HG03575 (cell line): ENCODE measurements at regions not wholly inside any gene's neighbourhood (a gene's known extent, or its start where the extent isn't known, plus 50 kb on each side); places are given as distances from the start of the nearest gene placed in this dataset.
"Not testable (repeated sequence)": the region's sequence is repeated elsewhere in the genome, so short reads cannot be mapped to it uniquely, and the experiment has no call there.

Experiments
- ATAC-seq: cut with Tn5 transposase; IDR thresholded peaks from one replicate; pipeline ENCODE4 v1.9.1; 2021; ENCODE audit not compliant: unreplicated experiment, insufficient number of reproducible peaks, low FRiP score; ENCODE audit errors: extremely low read depth

DNA sequence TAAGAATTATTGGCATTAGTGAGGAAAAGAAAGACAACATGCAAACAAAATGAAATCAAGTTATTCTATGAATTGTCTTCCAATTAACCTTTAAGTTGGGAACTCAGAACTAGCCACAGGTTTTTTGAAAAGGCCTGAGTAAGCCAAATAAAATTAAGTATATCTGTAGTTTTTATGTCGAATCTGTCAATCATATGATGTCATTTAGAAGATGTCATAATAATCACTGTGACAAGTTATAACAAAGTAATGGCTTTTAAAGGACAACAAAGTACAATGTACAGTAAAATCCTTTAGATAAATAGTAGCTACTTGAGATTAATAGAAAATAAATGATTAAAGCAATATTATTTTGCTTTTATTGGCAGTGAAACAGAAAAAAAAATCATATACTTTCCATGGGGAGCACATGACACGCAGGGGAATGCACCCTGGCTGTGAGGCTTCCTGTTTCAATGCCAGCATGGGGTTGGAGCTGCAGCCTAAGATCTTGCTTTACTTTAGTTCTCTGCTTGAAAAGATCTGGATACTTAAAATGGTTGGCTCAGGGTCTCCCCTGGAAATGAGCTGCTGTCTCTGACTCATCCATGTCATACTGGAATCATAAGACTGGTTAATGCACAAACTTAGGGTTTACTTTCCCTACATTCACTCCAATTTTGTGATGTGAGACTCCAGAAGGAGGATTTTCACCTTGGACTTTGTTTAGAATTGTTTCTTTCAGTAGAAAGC, 284.3 kb downstream of the TAF11L14 start:
- no peak for ATAC-seq

DNA sequence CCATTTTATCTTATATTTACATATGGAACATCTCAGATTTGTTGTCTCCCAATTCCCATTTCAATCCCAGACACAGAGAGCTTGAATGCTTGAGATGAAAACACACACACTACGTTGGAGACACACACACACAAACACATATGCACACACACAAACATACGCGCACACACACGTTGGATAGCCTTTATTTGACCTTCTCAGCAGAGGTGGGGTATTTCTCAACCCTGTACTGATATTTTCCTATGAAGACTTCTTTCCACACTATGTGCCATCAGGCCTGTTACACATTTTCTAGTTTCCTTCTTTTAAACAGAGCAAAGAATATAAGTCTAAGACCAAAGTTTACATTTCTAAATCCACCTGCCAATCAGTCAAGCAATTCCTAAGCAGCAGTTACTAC, 291.0 kb downstream of the TAF11L14 start:
- ATAC-seq: no peak

- ATAC-seq: no peak
These were observed 294.3 kb downstream of the TAF11L14 start for GRCh38 chr5:17928581-17928981.

DNA sequence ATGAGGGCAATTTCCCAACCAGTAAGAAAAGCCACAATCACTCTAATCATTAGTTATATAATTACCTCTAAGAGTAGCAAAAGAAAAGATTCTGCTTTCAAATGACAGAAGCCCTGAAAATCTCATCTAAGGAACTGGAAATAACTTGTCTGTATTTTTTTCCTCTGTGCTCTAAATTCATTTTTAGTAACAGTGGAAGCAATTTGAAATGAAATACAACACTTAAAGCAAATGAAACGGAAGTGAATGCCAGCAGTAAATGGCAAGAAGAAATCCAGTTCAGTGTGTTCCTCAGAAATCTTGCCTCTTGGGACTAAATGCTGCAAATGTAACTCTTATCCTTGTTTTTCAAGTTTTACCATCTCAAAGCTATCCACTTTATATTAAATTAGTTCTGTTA, 294.9 kb downstream of the TAF11L14 start:
- no peak for ATAC-seq

GRCh38 chr5:17930346-17930745, 296.1 kb downstream of the TAF11L14 start:
- ATAC-seq: no peak

DNA sequence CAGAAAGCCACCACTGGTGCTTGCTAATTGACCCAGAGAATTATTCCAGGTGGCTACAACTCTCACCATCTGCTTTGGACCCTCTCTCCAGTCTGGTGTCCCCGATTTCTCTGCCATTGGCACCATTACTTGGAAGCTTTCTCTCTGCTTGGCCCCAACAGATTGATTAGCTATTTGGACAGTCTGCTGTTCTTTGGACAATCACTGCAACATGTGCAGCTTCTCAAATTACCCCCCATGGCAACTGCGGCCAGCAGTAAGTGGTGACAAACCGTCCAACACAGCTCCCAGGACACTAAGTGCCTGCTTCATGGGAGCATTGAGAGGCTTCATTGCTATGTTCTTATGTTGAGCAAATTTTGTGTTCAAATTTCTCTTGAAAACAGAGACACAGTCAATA, 309.8 kb downstream of the TAF11L14 start:
- ATAC-seq: no peak

GRCh38 chr5:17947029-17947428, 312.8 kb downstream of the TAF11L14 start:
- no peak for ATAC-seq

DNA sequence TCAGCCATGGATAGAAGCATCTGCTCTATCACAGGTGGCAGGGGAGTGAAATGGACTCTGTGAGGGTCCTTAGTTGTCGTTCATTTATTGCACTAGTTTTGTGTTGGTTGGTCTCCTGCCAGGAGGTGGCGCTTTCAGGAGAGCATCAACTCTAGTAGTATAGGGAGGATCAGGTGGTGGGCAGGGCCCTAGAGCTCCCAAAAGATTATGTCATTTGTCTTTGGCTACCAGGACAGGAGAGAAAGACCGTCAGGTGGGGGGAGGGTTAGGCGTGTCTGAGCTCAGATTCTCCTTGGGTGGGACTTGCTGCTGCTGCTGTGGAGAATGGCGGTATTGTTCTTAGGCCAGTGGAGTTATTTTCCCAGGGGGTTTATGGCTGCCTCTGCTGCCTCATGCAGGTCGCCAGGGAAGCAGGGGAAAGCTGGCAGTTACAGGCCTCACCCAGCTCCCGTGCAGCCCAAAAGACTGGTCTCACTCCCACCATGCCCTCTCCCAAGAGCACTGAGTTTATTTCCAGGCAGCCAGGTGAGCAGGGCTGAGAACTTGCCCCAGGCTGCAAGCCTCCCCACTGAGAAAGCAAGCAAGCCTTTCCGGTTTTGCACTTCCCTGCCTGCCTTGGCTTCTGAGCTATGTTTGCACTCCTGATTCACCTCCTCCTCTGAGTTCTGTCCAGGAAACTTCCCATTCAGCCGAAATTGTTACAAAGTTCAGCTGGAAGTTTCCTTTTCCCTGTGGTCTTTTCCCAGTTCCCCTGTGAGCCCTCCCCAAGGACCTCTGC, 317.3 kb downstream of the TAF11L14 start:
- ATAC-seq: no peak

GRCh38 chr5:17952231-17952630, 318.0 kb downstream of the TAF11L14 start:
- no peak for ATAC-seq

- no peak for ATAC-seq
These were observed 329.8 kb downstream of the TAF11L14 start for GRCh38 chr5:17964067-17964466.

GRCh38 chr5:17966640-17967402, 332.6 kb downstream of the TAF11L14 start:
- no peak for ATAC-seq

- no peak for ATAC-seq
These were observed 342.1 kb downstream of the TAF11L14 start for GRCh38 chr5:17976404-17976803.

DNA sequence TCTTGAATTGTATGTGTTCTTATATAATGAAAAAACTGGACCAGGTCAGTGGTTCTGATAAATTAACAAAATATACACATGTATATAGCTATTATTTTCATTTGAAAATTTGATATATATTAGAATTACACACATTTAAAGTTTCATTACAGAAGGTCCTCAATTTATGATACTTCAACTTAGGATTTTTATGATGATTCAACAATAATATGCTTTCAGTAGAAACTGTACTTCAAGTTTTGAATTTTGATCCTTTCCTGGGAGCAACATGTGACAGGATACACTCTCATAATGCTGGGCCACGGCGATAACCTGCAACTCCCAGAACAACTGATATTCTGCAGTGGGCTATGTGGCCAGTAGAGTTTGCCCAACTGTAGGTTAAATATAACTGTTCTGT, 344.7 kb downstream of the TAF11L14 start:
- no peak for ATAC-seq

GRCh38 chr5:17982626-17983025, 348.4 kb downstream of the TAF11L14 start:
- ATAC-seq: not testable (repeated sequence)

DNA sequence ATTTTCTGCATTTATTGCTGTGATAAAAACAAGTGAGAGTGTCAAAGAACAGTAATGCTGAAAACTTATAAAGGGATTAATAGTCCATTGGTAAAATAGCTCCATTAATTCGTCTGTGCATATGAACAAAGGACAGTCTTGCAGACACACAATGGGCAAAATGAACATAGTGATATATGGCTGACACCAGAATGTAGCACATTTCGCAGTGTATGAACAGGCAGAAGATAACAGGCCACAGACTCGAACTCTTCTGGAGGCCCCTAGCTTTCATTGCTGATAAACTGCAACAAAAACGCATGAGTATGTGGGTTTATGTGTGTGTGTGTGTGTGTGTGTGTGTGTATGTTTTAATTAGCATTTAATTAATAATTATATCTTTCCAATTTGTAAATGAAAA, 354.8 kb downstream of the TAF11L14 start:
- ATAC-seq: no peak

- no peak for ATAC-seq
These were observed 355.6 kb downstream of the TAF11L14 start for GRCh38 chr5:17989567-17990563.

DNA sequence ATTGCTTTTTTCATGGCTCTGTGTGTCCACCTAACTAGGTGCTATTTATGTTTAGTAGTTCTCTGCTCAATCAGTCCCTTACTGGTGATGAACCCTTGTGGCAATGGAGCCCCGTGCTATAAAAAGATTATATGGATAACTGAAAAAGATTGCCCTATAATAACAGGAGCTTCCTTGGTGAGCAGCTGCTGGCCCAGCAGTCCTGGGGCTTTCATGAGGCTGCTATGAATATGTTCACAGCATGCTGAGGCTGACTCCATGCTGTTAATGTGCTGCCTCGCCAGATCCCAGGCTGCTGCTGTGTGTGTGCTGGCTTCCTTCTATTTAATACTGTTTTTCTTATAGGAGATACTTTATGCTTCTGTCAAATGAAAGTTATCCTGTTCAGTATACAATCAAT, 357.5 kb downstream of the TAF11L14 start:
- ATAC-seq: no peak

DNA sequence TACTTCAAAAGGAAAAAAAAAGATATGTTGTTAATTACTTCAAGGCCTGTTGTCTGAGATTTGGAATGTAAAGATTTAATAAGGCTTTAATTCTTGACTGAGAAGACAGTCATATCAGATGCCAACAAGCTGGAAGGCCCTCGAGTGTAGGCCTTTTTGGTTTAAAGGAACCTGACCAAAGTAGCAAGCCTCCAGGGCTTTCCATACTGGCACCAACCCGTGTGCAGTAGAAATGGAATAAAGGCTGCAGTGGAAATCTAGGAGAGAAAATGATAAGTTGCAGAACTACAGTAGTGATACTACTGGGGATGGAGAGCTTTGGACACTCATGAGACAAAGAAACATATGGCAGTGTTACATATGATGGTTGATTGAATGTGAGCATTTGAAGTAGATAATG, 358.0 kb downstream of the TAF11L14 start:
- no peak for ATAC-seq

DNA sequence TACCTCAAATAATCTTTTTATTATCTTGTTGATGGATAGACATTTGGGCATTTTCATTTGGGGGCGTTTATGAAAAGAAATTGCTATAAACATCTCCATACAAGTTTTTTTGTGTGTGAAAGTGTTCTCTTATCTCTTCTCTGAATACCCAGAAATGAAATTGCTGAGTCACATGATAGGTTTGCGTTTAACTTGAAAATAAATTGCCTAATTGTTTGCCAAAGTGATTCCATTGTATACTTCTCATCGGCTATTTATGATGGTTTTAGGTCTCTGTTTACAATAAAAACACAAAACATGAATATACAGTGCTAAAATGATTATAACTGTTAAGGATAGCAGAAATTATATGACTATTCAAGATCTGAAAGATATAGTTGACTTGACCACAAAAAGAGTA, 361.7 kb downstream of the TAF11L14 start:
- ATAC-seq: no peak
